Stimulated activated CD8-positive, alpha-beta memory T cell treated with anti-CD3 and anti-CD28 coated beads, Interleukin-12 subunit alpha, Interleukin-12 subunit beta, amount 100 ng/mL, for 24 hours (primary cell): ENCODE measurements at regions not wholly inside any gene's neighbourhood (a gene's known extent, or its start where the extent isn't known, plus 50 kb on each side); places are given as distances from the start of the nearest gene placed in this dataset.
"Not testable (repeated sequence)": the region's sequence is repeated elsewhere in the genome, so short reads cannot be mapped to it uniquely, and the experiment has no call there.

ENCODE experiments used
- DNase-seq: peaks from one replicate; pipeline ENCODE4 v3.0.0-alpha.2; 2020; ENCODE audit errors: extremely low read depth

- DNase-seq, result no peak
Measured at GRCh38 chr2:83874712-83875430, 584.2 kb downstream of the SUCLG1 start.

- no peak for DNase-seq
Measured at GRCh38 chr2:83874066-83874465, 585.0 kb downstream of the SUCLG1 start.

DNA sequence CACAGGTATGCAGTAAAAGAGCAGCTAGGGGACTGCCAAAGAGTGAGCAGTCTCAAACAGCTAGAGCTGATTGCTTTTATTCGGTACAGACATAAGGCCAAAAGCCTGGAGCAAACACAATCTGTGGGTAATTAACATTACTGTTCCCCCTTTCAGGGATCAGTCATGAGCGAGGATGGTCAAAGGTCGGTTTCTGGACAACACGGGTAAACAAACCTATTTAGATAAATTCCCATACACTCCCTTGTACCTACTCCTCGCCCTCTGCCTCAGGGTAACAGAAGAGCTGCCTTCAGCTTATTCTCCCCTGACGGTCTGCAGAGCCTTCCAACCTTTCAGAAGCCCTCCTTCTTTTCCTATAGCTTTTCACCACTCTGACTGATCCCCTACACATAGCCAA is 586.0 kb downstream of the SUCLG1 start:
- DNase-seq, result no peak

DNA sequence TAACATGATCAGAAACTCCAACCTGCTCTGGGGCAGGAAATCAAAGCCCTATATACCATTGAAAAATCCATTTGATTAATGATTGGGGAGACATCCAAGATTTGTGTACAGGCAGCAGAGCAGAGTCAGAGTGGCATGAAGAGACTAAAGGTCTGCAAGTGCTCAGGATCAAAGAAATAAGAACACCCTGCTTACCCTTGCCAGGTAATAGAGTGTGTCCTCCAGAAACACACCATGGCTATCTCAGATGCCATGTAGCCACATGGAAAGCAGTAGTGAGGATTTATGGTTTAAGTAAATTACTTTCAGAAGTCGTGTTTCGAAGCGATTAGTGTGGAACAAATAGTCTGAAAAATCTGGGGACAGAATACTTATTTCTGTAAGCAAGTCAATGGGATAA is 592.9 kb downstream of the SUCLG1 start:
- no peak for DNase-seq

- no peak for DNase-seq
Measured at GRCh38 chr2:83862600-83862999, 596.5 kb downstream of the SUCLG1 start.

GRCh38 chr2:83860320-83860719 is 598.8 kb downstream of the SUCLG1 start:
- no peak for DNase-seq

DNA sequence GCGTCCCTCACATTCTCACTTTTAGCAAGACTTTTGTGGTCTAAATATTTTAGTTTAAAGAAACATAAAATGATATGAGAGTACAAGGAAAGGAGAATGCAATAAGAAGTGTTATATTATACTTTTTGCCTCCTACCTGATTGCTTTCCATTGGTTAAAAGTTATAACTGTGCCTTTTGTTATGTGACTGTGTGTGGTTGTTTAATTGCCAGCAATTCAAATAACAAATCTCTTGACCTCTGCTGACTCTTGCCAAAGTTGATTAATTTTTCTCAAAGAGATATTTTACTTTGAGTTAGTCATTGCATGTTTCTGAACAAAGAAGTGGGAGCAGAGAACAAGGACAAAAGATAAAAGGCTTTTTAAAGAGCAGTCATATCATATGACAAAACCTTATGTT is 599.5 kb downstream of the SUCLG1 start:
- no peak for DNase-seq

GRCh38 chr2:83851066-83851465 is 608.0 kb downstream of the SUCLG1 start:
- no peak for DNase-seq

DNA sequence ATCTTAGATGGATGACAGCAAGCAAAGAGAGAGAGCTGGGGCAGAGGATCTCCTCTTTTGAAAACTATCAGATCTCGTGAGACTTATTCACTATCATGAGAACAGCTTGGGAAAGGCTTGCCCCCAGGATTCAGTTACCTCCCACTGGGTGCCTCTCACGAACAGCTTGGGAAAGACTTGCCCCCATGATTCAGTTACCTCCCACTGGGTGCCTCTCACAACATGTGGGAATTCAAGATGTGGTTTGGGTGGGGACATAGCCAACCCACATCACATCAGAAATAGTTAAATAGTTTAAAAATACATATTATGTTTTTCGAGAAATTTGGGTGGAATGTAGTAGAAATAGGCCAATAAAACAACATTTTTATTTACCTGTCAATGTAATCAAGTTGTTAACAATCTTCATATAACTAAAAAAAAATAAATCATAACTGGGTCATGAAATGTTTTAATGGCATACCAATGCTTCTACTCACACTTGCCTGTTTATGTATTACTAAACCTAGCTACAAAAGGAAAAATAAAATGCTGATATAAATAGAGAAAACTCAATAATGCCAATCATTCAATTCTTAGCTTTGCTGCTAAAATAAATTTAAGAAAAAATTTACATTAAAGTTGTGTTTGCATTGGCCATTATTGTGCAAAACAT is 608.9 kb downstream of the SUCLG1 start:
- DNase-seq, result no peak

GRCh38 chr2:83844490-83844889 is 614.6 kb downstream of the SUCLG1 start:
- DNase-seq, result no peak

- no peak for DNase-seq
Measured at GRCh38 chr2:83842421-83842820, 616.7 kb downstream of the SUCLG1 start.

- no peak for DNase-seq
Measured at GRCh38 chr2:83837823-83838222, 621.3 kb downstream of the SUCLG1 start.

DNA sequence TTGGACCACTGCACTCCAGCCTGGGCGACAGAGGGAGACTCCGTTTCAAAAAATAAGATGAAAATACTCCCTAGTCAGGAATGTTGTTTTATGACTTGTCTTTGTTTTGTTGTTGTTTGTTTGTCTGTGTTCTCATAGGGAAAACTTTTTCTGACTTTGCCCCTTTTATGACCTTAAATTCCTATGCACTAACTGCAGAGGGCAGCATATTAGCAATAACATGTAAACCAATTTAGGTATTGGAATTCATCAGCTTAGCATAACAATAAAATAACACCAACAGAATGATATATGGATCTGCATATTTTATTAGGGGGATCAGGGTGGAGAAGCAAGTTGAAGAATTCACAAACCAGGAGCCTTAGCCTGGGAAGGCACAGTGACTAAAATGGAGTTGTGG is 631.5 kb downstream of the SUCLG1 start:
- no peak for DNase-seq

DNA sequence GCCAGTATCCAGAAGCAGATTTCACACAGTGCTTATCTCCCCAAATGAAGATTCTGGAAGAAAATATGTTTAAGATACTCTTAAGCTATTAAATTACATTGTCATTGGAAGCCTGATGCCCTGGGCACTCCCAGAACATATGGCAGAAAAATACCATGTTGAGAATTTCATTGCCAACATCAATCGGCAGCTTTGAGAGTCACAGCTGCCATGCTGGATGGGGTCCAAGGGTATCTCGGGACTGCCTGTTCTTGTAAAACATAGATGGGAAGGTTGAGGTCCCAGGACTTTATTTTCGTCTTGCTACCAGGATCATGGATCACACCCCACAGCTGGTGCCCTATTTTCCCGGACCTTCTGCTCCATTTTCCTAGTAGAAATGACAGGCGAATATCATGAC is 632.5 kb downstream of the SUCLG1 start:
- DNase-seq, result no peak

DNA sequence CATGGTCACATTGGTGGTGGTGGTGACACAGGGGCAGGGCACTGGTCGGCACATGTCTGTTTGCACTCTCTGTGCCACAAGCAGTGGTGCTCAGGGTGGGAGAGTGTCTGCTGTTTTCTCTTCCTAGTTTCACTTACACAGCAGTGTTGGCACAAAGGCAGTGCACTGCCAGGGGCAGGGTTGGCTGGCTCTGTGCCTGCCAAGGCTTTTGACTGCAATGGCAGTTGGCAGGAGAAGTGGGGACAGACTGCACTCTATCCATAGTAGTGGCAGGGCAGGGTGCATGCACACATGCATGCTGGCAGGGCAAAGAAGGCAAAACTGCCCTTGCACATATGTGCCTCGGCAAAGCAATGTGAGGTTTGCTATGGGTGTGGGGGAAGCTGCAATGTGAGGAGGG is 635.9 kb downstream of the SUCLG1 start:
- DNase-seq, result no peak

GRCh38 chr2:83817511-83817910 is 641.6 kb downstream of the SUCLG1 start:
- no peak for DNase-seq

- DNase-seq, result no peak
Measured at GRCh38 chr2:83808878-83809277, 650.2 kb downstream of the SUCLG1 start.

DNA sequence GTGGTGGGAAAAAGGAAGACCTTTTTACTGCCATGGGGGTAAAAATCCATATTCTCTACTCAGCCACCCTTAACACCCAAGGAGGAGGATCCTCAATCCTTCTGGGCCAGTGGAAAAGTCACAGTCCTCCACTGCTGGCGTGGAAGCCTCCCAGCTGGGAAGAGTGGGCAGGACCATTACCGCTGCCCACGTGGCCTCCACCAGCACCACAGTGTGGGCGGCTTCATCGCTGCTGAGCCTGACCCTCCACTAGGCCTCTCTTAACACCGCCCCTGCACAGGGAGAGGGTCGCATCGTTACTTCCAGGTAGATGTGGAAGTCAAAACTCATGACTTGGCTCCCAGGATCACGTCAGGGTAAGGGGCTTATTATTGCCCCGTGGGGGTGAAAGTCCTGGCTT is 656.5 kb downstream of the SUCLG1 start:
- no peak for DNase-seq

GRCh38 chr2:83795777-83796176 is 663.3 kb downstream of the SUCLG1 start:
- DNase-seq, result no peak

DNA sequence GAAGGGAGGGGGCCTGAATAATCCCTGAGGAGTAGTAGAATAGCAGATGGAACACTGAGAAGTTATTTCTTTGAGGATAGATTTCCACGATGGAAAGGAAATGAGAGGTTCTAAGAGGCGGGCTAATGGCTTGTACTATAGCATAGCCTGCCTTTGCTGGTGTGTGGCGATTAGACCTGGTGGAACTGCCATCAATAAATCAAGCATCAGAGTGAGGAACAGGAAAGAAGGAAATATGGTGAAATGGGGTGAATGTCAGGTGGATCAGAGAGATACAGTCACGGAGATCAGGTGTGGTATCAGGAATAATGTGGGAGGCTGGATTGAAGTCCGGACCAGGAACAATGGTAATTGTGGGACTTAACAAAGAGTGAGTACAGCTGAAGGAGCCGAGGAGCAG is 668.6 kb downstream of the SUCLG1 start:
- not testable (repeated sequence) for DNase-seq

DNA sequence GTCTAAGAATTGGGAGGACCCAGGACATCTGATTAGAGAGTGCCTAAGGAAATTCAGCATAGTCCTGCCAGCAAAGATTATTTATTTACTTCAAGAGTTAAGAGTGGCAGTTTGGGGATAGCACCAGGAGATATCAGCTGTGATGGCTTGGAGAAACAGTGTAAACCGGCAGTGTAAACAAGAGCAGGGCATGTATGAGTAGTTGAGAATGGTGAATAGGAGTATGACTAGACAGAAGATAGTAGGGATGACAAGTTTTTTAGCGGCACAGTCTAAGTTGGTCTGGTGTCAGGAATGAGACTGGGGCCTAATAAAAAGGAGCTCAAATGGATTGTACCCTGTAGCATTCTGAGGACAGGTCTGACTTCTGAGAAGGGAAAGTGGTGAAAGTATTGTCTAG is 669.4 kb downstream of the SUCLG1 start:
- not testable (repeated sequence) for DNase-seq

GRCh38 chr2:83788938-83789566 is 670.0 kb downstream of the SUCLG1 start:
- DNase-seq, result not testable (repeated sequence)

- no peak for DNase-seq
Measured at GRCh38 chr2:83787189-83787588, 671.9 kb downstream of the SUCLG1 start.
